HepG2 (cell line): ENCODE measurements at regions not wholly inside any gene's neighbourhood (a gene's known extent, or its start where the extent isn't known, plus 50 kb on each side); places are given as distances from the start of the nearest gene placed in this dataset.

Source experiments
- ARID5B ChIP-seq: IDR thresholded peaks from 2 replicates; pipeline ENCODE4 v1.4.0; 2020; ENCODE audit warnings: mild to moderate bottlenecking, missing genetic modification reagents
- BHLHE40 ChIP-seq: IDR thresholded peaks from 2 replicates; pipeline ENCODE4 v1.6.1; 2011; ENCODE audit warnings: low read length, improper control_type of control experiment
- CEBPG ChIP-seq: IDR thresholded peaks from 2 replicates; pipeline ENCODE4 v1.6.1; 2016
- EEA1 ChIP-seq: sonication (generic); formaldehyde crosslinking; IDR thresholded peaks from 2 replicates; pipeline ENCODE4 v1.5.1; 2020; ENCODE audit warnings: mild to moderate bottlenecking, missing genetic modification reagents, borderline replicate concordance
- GLMP ChIP-seq: sonication (generic); formaldehyde crosslinking; IDR thresholded peaks from 2 replicates; pipeline ENCODE4 v1.9.0; 2021; ENCODE audit warnings: missing genetic modification reagents, mild to moderate bottlenecking, borderline replicate concordance
- HDAC1 ChIP-seq: sonication (generic); formaldehyde crosslinking; IDR thresholded peaks from 2 replicates; pipeline ENCODE4 v1.5.1; 2020; ENCODE audit warnings: mild to moderate bottlenecking, missing genetic modification reagents
- IRF1 ChIP-seq: sonication (generic); formaldehyde crosslinking; IDR thresholded peaks from 2 replicates; pipeline ENCODE4 v1.4.0; 2020; ENCODE audit warnings: low read depth, mild to moderate bottlenecking, missing genetic modification reagents
- KAT8 ChIP-seq: IDR thresholded peaks from 2 replicates; pipeline ENCODE4 v1.6.1; 2016; ENCODE audit warnings: missing genetic modification reagents, missing compliant biosample characterization
- MIER3 ChIP-seq: IDR thresholded peaks from 2 replicates; pipeline ENCODE4 v1.6.1; 2016; ENCODE audit warnings: missing compliant biosample characterization, borderline replicate concordance
- MIXL1 ChIP-seq: IDR thresholded peaks from 2 replicates; pipeline ENCODE4 v1.6.1; 2016
- MYPOP ChIP-seq: sonication (generic); formaldehyde crosslinking; IDR thresholded peaks from 2 replicates; pipeline ENCODE4 v1.8.1; 2023; ENCODE audit warnings: mild to moderate bottlenecking, moderate library complexity, missing genetic modification reagents
- PHF5A ChIP-seq: IDR thresholded peaks from one replicate; pipeline ENCODE4 v1.6.1; 2018; ENCODE audit warnings: low read depth, missing genetic modification reagents; ENCODE audit not compliant: unreplicated experiment
- RBFOX2 ChIP-seq: fragments of 200-400 bp; formaldehyde crosslinking; IDR thresholded peaks from 2 replicates; pipeline ENCODE4 v1.6.1; 2017; ENCODE audit warnings: low read depth, mild to moderate bottlenecking, low read length
- REXO4 ChIP-seq: sonication (generic); formaldehyde crosslinking; IDR thresholded peaks from 2 replicates; pipeline ENCODE4 v1.8.0; 2022; ENCODE audit warnings: missing genetic modification reagents, mild to moderate bottlenecking, borderline replicate concordance
- SAP130 ChIP-seq: IDR thresholded peaks from 2 replicates; pipeline ENCODE4 v1.6.1; 2016; ENCODE audit warnings: low read depth
- TRIM22 ChIP-seq: fragments of 450-650 bp; IDR thresholded peaks from 2 replicates; pipeline ENCODE4 v1.6.1; 2017
- ZNF280D ChIP-seq: sonication (generic); formaldehyde crosslinking; IDR thresholded peaks from 2 replicates; pipeline ENCODE4 v1.5.1; 2020; ENCODE audit warnings: mild to moderate bottlenecking, missing genetic modification reagents
- ZNF563 ChIP-seq: sonication (generic); formaldehyde crosslinking; IDR thresholded peaks from 2 replicates; pipeline ENCODE4 v1.8.0; 2022; ENCODE audit warnings: mild to moderate bottlenecking, moderate library complexity, missing genetic modification reagents
- ZNF589 ChIP-seq: sonication (generic); formaldehyde crosslinking; conservative IDR thresholded peaks from 2 replicates; pipeline ENCODE4 v1.8.0; 2022; ENCODE audit warnings: mild to moderate bottlenecking, moderate library complexity, missing genetic modification reagents

- TF ChIP-seq TRIM22 (no peak), REXO4 (CRISPR knock-in tag) (no peak), CEBPG (peak; percentile 79), RBFOX2 (no peak), KAT8 (CRISPR knock-in tag) (no peak), GLMP (no peak), EEA1 (CRISPR knock-in tag) (no peak), ARID5B (CRISPR knock-in tag) (peak; percentile 61; the same call in 1 of the 2 replicates), BHLHE40 (peak; percentile 80), MYPOP (CRISPR knock-in tag) (no peak), ZNF280D (CRISPR knock-in tag) (no peak), IRF1 (CRISPR knock-in tag) (no peak), SAP130 (CRISPR knock-in tag) (0 out of 2 replicates have a peak, but pooled peaks have one; percentile 29), PHF5A (CRISPR knock-in tag) (no peak), MIXL1 (CRISPR knock-in tag) (no peak), ZNF589 (CRISPR knock-in tag) (no peak), MIER3 (no peak), ZNF563 (no peak), HDAC1 (no peak)
Observed at GRCh38 chr2:166762746-166763145, 125.5 kb upstream of the XIRP2 start (continued).
